Vagina (tissue), 2 donors: ENCODE measurements at regions not wholly inside any gene's neighbourhood (a gene's known extent, or its start where the extent isn't known, plus 50 kb on each side); places are given as distances from the start of the nearest gene placed in this dataset.

ENCODE experiments used
- CTCF ChIP-seq, 3 experiments: fragments of 450-650 bp in 2 of 3; fragments of 200-600 bp in 1 of 3; sonication (generic) in 1 of 3; IDR thresholded peaks; one replicate each; pipeline ENCODE4 v1.5.1; 2017 to 2019; ENCODE audit warnings: antibody characterized with exemption in 3 of 3, mild to moderate bottlenecking in 2 of 3, moderate library complexity in 2 of 3
- POLR2A ChIP-seq, 2 donors: fragments of 450-650 bp; IDR thresholded peaks; one replicate each; pipeline ENCODE4 v1.6.1; 2017; ENCODE audit warnings: antibody characterized with exemption in 2 of 2, mild to moderate bottlenecking in 2 of 2, moderate library complexity in 2 of 2
- POLR2AphosphoS5 ChIP-seq, 2 donors: sonication (generic); formaldehyde crosslinking; IDR thresholded peaks; one replicate each; pipeline ENCODE4 v1.9.0; 2017; ENCODE audit warnings: antibody characterized with exemption in 2 of 2, mild to moderate bottlenecking in 2 of 2, low read depth in 1 of 2; ENCODE audit not compliant: insufficient read depth in 1 of 2

- no peak for TF ChIP-seq CTCF (IDR thresholded peaks at IDR 0.05)
- TF ChIP-seq POLR2A (IDR thresholded peaks at IDR 0.05) = no peak
- TF ChIP-seq POLR2AphosphoS5 (IDR thresholded peaks at IDR 0.05; ENCODE audit: insufficient read depth in 1 of 2, low read depth in 1 of 2) = no peak
Observed at GRCh38 chr2:236318401-236318800, 54.2 kb upstream of the ASB18 start.
